OCI-LY7 (cell line): ENCODE measurements at regions not wholly inside any gene's neighbourhood (a gene's known extent, or its start where the extent isn't known, plus 50 kb on each side); places are given as distances from the start of the nearest gene placed in this dataset.
"Not testable (repeated sequence)": the region's sequence is repeated elsewhere in the genome, so short reads cannot be mapped to it uniquely, and the experiment has no call there.

ENCODE experiments used
- CTCF ChIP-seq: fragments of 200-600 bp; sonication (generic); conservative IDR thresholded peaks from 2 replicates; pipeline ENCODE4 v1.5.1; 2014; ENCODE audit warnings: mild to moderate bottlenecking, antibody characterized with exemption, low read length, moderate library complexity, mixed read lengths
- EZH2phosphoT487 ChIP-seq: fragments of 200-600 bp; sonication (generic); IDR thresholded peaks from 2 replicates; pipeline ENCODE4 v1.6.1; 2018; ENCODE audit warnings: low read depth, borderline replicate concordance, mild to moderate bottlenecking, mixed run types, antibody characterized with exemption, low read length, moderate library complexity, mixed read lengths

DNA sequence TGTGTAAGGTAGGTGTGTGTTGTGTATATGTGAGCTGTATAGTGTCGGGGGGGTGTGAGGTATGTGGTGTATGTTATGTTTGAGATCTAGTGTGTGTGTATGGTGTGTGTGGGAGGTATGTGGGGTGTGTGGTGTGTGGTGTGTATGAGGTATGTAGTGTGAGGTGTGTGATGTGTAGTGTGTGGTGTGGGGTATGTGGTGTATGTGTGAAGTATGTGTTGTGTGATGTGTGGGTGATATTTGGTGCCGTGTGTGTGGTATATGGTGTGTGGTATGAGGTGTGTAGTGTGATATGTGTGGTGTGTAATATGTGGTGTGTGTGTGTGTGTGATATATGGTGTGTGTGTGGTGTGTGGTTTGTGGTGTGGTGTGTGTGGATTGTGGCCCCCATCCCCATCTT is 4451.2 kb upstream of the TPTE start:
- TF ChIP-seq CTCF, EZH2phosphoT487: not testable (repeated sequence)
